PC-3 (cell line): ENCODE measurements at regions not wholly inside any gene's neighbourhood (a gene's known extent, or its start where the extent isn't known, plus 50 kb on each side); places are given as distances from the start of the nearest gene placed in this dataset.

Experiments used
- CTCF ChIP-seq: fragments of 300-600 bp; sonication (generic); conservative IDR thresholded peaks from 2 replicates; pipeline ENCODE4 v1.5.1; 2017; ENCODE audit warnings: antibody characterized with exemption, low read depth, mild to moderate bottlenecking, low read length
- EZH2 ChIP-seq: fragments of 300-600 bp; sonication (generic); IDR thresholded peaks from one replicate; pipeline ENCODE4 v1.6.1; 2017; ENCODE audit warnings: antibody characterized with exemption, mild to moderate bottlenecking, low read length; ENCODE audit not compliant: unreplicated experiment
- EZH2phosphoT487 ChIP-seq: fragments of 300-600 bp; sonication (generic); IDR thresholded peaks from 2 replicates; pipeline ENCODE4 v1.6.1; 2018; ENCODE audit warnings: mild to moderate bottlenecking, antibody characterized with exemption, low read length, borderline replicate concordance

DNA sequence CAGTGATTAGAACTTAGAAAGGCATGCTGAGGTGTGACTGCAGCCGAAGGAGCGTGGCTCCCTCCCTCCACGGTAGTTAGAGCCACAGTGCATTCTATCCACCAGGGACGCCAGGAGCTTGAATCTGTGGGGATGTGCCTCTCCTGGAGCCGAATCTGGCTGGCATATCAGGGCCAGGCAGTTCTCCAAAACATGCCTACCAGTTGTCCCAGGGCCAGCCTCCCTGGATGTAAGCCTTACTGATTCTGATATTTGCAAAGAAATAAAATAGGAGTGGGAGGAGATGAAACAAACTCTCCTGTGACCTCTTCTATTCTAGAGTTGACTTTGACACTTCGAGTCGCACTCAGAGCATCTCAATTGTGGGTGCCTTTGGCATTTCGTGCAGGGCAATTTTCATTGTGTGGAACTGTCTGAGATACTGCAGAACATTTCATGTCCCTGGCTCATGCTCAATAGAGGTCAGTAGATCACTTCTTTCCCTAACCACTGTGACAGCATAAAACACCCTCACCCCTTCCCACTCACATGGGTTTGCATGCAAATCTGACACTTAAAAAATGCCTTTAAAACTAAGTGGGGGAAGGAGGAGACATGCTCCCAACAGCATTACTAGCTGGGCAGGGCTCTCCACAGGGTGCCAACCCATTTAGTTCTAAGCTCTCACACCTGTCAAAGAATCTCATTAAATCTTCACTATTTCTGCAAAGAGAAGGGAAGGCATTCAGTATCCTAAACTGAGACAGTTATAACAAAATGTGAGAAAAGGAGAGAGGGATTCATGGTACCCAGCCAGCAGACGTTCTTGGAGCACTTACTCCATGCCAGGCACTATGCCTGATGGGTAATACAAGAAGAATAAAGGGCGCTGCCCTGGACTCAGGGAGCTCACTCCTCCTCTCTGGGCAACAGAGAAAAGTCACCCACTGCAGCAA lies 378.9 kb downstream of the PREX1 start:
- no peak for TF ChIP-seq CTCF
- TF ChIP-seq EZH2 = no peak
- no peak for TF ChIP-seq EZH2phosphoT487
